ENCODE measurements at regions not wholly inside any gene's neighbourhood (a gene's known extent, or its start where the extent isn't known, plus 50 kb on each side); places are given as distances from the start of the nearest gene placed in this dataset.
A peak's percentile ranks its signal among the peaks of the same experiment; 100 is the strongest.

DNA sequence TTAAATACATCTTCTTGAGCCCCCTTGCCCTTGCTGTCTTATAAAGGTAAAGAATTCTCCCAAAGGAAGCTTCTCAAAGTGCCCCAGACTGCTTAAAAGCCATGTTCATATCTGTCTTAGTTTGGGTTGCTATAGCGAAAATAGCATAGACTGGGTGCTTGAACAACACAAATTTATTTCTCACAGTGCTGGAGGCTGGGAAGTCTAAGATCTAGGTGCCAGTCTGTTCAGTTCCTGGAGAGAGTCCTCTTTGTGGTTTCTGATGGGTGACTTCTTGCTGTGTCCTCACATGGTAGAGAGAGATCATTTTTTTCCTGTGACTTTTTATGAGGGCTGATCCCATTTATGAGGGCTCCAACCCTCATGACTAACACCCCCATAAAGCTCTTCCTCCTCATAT, 486.7 kb upstream of the ADAMTS16 start:
- no peak overlapping the region for H3K27ac Mint-ChIP-seq (ENCODE audit: unreplicated experiment)
- H3K27me3 Mint-ChIP-seq (ENCODE audit: low read depth) = peaks cover 3% of the 10 kb centered on the region
- no peak for DNase-seq (ENCODE audit: low read depth, low spot score)
- TF ChIP-seq, protein P1, sequence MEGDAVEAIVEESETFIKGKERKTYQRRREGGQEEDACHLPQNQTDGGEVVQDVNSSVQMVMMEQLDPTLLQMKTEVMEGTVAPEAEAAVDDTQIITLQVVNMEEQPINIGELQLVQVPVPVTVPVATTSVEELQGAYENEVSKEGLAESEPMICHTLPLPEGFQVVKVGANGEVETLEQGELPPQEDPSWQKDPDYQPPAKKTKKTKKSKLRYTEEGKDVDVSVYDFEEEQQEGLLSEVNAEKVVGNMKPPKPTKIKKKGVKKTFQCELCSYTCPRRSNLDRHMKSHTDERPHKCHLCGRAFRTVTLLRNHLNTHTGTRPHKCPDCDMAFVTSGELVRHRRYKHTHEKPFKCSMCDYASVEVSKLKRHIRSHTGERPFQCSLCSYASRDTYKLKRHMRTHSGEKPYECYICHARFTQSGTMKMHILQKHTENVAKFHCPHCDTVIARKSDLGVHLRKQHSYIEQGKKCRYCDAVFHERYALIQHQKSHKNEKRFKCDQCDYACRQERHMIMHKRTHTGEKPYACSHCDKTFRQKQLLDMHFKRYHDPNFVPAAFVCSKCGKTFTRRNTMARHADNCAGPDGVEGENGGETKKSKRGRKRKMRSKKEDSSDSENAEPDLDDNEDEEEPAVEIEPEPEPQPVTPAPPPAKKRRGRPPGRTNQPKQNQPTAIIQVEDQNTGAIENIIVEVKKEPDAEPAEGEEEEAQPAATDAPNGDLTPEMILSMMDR (conservative IDR thresholded peaks at IDR 0.05) = no peak
- peaks cover 11% of the 10 kb centered on the region for H3K4me1 Mint-ChIP-seq
- no peaks in the 10 kb centered on the region for H3K36me3 Mint-ChIP-seq (ENCODE audit: low read depth)
- H3K4me3 Mint-ChIP-seq = no peak overlapping the region
- no peaks in the 10 kb centered on the region for H3K9me3 Mint-ChIP-seq

DNA sequence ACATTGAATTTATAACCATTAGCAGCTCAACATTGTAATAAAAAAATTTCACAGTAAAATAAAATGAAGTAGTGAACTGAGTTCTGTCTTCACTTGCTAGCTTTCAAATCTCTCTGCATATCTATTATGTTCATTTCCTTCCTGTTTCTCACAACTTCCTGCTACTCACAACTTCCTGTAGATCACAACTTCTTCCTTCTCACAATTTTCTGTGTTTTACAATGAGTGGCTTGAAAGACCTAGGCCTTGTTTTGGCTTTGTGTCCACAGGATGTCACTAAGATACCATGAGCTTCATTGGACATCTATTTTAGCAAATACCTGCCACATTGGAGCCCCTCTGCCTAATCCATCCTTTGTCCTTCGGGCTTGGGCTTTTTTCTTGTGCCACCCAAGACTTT, 480.3 kb upstream of the ADAMTS16 start:
- H3K4me1 Mint-ChIP-seq = peaks cover 24% of the 10 kb centered on the region
- no peak for DNase-seq (ENCODE audit: low read depth, low spot score)
- TF ChIP-seq, protein P1 (conservative IDR thresholded peaks at IDR 0.05) = no peak
- H3K4me3 Mint-ChIP-seq = no peak overlapping the region
- no peaks in the 10 kb centered on the region for H3K9me3 Mint-ChIP-seq
- H3K27ac Mint-ChIP-seq (ENCODE audit: unreplicated experiment) = no peak overlapping the region
- no peaks in the 10 kb centered on the region for H3K36me3 Mint-ChIP-seq (ENCODE audit: low read depth)
- H3K27me3 Mint-ChIP-seq (ENCODE audit: low read depth) = no peaks in the 10 kb centered on the region

DNA sequence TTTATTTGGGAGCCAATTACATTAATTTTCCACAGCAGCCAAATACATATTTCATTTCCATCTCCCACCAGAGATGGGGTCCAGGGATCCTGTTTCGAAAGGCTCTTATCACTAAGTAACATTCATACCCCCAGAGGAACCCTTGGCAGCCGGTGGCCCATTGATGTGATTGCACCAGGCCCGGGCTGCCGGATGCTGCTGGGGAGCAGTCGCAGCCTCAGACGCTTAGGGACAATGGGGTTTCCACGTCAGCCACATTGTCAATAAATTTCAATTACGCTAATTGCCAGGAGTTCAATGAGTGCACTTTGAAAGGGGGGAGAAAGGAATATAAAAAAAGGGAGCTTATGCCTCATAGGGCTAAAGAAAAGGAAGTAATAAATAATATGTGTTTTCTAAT, 478.8 kb upstream of the ADAMTS16 start:
- H3K4me3 Mint-ChIP-seq = peak overlapping the region; percentile 1
- no peak overlapping the region for H3K27ac Mint-ChIP-seq (ENCODE audit: unreplicated experiment)
- H3K4me1 Mint-ChIP-seq = peaks cover 24% of the 10 kb centered on the region
- no peaks in the 10 kb centered on the region for H3K9me3 Mint-ChIP-seq
- TF ChIP-seq, protein P1 (conservative IDR thresholded peaks at IDR 0.05) = no peak
- H3K27me3 Mint-ChIP-seq (ENCODE audit: low read depth) = no peaks in the 10 kb centered on the region
- H3K36me3 Mint-ChIP-seq (ENCODE audit: low read depth) = no peaks in the 10 kb centered on the region
- DNase-seq (ENCODE audit: low read depth, low spot score) = no peak

DNA sequence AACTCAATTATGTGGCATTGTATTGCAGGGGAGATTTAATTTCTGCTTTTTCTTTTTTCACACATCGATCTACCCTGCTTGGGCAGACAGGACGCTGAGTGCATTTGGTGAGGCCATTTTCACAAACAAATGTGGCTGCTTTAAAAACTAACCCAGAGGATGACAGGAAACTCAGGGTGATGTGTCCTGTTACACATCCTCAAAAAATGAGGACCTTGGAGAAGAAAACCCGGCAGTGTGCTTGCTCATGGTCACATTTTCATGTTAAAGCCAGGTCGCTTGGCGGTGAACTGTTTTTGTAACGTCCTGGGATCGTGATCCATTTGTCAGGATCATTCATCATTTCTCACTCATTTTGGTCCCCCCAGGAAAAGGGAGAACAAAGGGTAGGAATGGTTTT, 478.3 kb upstream of the ADAMTS16 start:
- peak overlapping the region; percentile 39 for H3K27ac Mint-ChIP-seq (ENCODE audit: unreplicated experiment)
- DNase-seq (ENCODE audit: low read depth, low spot score) = no peak
- H3K27me3 Mint-ChIP-seq (ENCODE audit: low read depth) = no peaks in the 10 kb centered on the region
- TF ChIP-seq, protein P1 (conservative IDR thresholded peaks at IDR 0.05) = no peak
- no peaks in the 10 kb centered on the region for H3K36me3 Mint-ChIP-seq (ENCODE audit: low read depth)
- H3K4me3 Mint-ChIP-seq = no peak overlapping the region
- peaks cover 24% of the 10 kb centered on the region for H3K4me1 Mint-ChIP-seq
- no peaks in the 10 kb centered on the region for H3K9me3 Mint-ChIP-seq

DNA sequence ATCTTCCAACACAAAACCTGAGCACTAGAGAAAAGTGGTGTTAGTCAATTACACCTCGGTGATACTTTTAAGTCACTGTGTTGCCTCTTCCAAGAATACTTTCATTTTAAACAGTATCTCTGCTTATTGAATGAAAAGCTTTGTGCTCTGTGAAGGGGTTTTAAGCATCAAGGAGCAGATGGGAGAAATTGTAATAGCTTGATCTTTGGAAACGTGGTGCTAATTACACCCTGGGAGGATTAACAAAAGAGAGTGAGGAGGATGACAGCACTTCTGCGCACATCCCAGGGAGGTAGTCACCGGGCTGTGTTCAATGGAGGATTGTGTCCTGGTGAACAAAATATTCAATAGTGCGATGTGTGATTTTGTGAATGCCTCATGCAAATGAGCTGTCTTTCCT, 477.4 kb upstream of the ADAMTS16 start:
- Mint-ChIP-seq H3K4me1 (peaks cover 24% of the 10 kb centered on the region), H3K27ac (ENCODE audit: unreplicated experiment) (peak overlapping the region; percentile 72), H3K36me3 (ENCODE audit: low read depth) (no peaks in the 10 kb centered on the region), H3K4me3 (no peak overlapping the region), H3K9me3 (no peaks in the 10 kb centered on the region), H3K27me3 (ENCODE audit: low read depth) (no peaks in the 10 kb centered on the region)
- DNase-seq (ENCODE audit: low read depth, low spot score) = no peak
- TF ChIP-seq, protein P1 (conservative IDR thresholded peaks at IDR 0.05) = no peak

DNA sequence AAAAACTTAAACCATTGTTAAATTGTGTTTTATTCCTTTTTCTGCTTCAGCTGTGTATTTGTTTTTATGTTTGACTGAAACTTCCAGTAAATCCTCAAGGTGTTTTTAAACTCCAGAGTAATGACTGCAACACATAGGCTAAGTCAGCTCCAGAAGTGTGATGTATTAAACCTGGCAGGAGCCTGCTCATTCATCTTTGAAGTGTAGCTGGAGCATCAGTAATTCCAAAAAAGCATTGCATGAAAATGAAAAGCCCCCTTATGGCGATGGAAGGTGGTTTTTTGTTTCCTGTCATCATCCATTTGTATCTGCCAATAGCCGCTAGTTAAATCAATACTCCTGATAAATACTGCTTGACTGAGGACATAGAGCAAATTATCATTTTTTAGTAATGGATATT, 474.2 kb upstream of the ADAMTS16 start:
- Mint-ChIP-seq H3K4me1 (peaks cover 41% of the 10 kb centered on the region), H3K9me3 (peaks cover 2% of the 10 kb centered on the region), H3K27me3 (ENCODE audit: low read depth) (no peaks in the 10 kb centered on the region), H3K4me3 (no peak overlapping the region), H3K36me3 (ENCODE audit: low read depth) (no peaks in the 10 kb centered on the region), H3K27ac (ENCODE audit: unreplicated experiment) (no peak overlapping the region)
- DNase-seq (ENCODE audit: low read depth, low spot score) = no peak
- TF ChIP-seq, protein P1 (conservative IDR thresholded peaks at IDR 0.05) = no peak

All from neural crest cell (in vitro differentiated cells).